MCF 10A (cell line): ENCODE measurements at regions not wholly inside any gene's neighbourhood (a gene's known extent, or its start where the extent isn't known, plus 50 kb on each side); places are given as distances from the start of the nearest gene placed in this dataset.
A peak's percentile ranks its signal among the peaks of the same experiment; 100 is the strongest.

Experiments used
- BruUV-seq: library from RNA; stranded (reverse); fragments of 400-500 nt; replicated peaks from 2 replicates; lab custom pipeline; 2021; lab: Mats Ljungman, UMichigan
- CTCF ChIA-PET: fragments of 300-600 bp; sonication (Branson Sonifier 250); formaldehyde crosslinking; extraction: SDS; loops from one replicate; lab custom pipeline; 2021; ENCODE audit warnings: antibody characterized with exemption, inconsistent platforms; lab: Yijun Ruan, JAX
- POLR2A ChIA-PET: fragments of 300-600, 350-650 bp; sonication (Branson Sonifier 250); formaldehyde crosslinking; extraction: SDS; loops from one replicate; lab custom pipeline; 2020; ENCODE audit warnings: antibody characterized with exemption, inconsistent platforms; lab: Yijun Ruan, JAX
- DNase-seq: peaks from one replicate; pipeline ENCODE4 v3.0.0-alpha.2; 2018; ENCODE audit not compliant: unreplicated experiment
- H3K27ac Mint-ChIP-seq: one replicate; pipeline ENCODE4 v1.8.0; 2022; ENCODE audit warnings: mild to moderate bottlenecking, low read depth, mixed read lengths; ENCODE audit not compliant: unreplicated experiment
- H3K27me3 Mint-ChIP-seq: one replicate; pipeline ENCODE4 v1.8.0; 2022; ENCODE audit warnings: mixed read lengths; ENCODE audit not compliant: insufficient read depth, unreplicated experiment
- H3K36me3 Mint-ChIP-seq: one replicate; pipeline ENCODE4 v1.8.0; 2022; ENCODE audit warnings: mild to moderate bottlenecking, moderate library complexity, mixed read lengths; ENCODE audit not compliant: insufficient read depth, unreplicated experiment
- H3K4me1 Mint-ChIP-seq: one replicate; pipeline ENCODE4 v1.8.0; 2022; ENCODE audit warnings: mixed read lengths; ENCODE audit not compliant: insufficient read depth, unreplicated experiment
- H3K4me3 Mint-ChIP-seq: one replicate; pipeline ENCODE4 v1.8.0; 2022; ENCODE audit warnings: mild to moderate bottlenecking, moderate library complexity, mixed read lengths; ENCODE audit not compliant: unreplicated experiment
- H3K9me3 Mint-ChIP-seq: one replicate; pipeline ENCODE4 v1.8.0; 2022; ENCODE audit warnings: mixed read lengths; ENCODE audit not compliant: unreplicated experiment
- CTCF ChIP-seq: fragments of 200-600 bp; IDR thresholded peaks from one replicate; pipeline ENCODE4 v1.8.0; 2022; ENCODE audit warnings: antibody characterized with exemption, mild to moderate bottlenecking; ENCODE audit not compliant: unreplicated experiment
- intact Hi-C: fragments of 100-400 bp; cut with micrococcal nuclease; formaldehyde crosslinking; loops from 2 replicates; pipeline ENCODE4 v1.14.1; 2022

- Mint-ChIP-seq H3K36me3 (no peaks in the 10 kb centered on the region), H3K27ac (no peak overlapping the region), H3K27me3 (peaks cover 2% of the 10 kb centered on the region), H3K4me3 (no peak overlapping the region), H3K9me3 (no peaks in the 10 kb centered on the region), H3K4me1 (no peaks in the 10 kb centered on the region)
- ChIA-PET POLR2A (no interaction called here), CTCF (interaction anchor here (0.9 kb wide), 1 partner anchor 19 kb away, joined by 3 read pairs; no protein-coding TSS in a partner anchor)
- DNase-seq: no peak
- TF ChIP-seq CTCF: no peak
- intact Hi-C loops: no loop called here
- no TSS peak for BruUV-seq
Observed at GRCh38 chr2:18153741-18154140, 275.3 kb downstream of the KCNS3 start.

DNA sequence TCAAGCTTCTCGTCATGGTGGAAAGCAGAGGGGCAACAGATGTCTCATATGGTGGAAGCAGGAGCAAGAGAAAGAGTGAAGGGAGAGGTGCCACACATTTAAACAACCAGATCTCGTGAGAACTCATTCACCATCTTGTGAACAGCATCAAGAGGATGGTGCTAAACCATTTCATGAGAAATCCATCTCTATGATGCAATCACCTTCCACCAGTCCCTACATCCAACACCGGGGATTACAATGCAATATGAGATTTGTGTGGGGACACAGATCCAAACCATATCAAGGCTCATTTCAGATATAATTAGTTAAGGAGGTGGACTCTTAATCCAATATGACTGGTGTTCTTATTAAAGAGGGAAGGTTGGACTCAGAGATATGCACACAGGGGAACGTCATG lies 272.8 kb downstream of the KCNS3 start:
- intact Hi-C loops: no loop called here
- Mint-ChIP-seq H3K27ac (no peak overlapping the region), H3K4me1 (no peaks in the 10 kb centered on the region), H3K27me3 (peaks cover 8% of the 10 kb centered on the region), H3K36me3 (no peaks in the 10 kb centered on the region), H3K4me3 (no peak overlapping the region), H3K9me3 (no peaks in the 10 kb centered on the region)
- no peak for TF ChIP-seq CTCF
- BruUV-seq: no TSS peak
- no peak for DNase-seq
- POLR2A ChIA-PET: no interaction called here
- CTCF ChIA-PET: interaction anchor here (0.5 to 5.2 kb wide), 11 partner anchors 15 to 330 kb away, joined by 3 to 69 read pairs (median 3); no protein-coding TSS in a partner anchor

DNA sequence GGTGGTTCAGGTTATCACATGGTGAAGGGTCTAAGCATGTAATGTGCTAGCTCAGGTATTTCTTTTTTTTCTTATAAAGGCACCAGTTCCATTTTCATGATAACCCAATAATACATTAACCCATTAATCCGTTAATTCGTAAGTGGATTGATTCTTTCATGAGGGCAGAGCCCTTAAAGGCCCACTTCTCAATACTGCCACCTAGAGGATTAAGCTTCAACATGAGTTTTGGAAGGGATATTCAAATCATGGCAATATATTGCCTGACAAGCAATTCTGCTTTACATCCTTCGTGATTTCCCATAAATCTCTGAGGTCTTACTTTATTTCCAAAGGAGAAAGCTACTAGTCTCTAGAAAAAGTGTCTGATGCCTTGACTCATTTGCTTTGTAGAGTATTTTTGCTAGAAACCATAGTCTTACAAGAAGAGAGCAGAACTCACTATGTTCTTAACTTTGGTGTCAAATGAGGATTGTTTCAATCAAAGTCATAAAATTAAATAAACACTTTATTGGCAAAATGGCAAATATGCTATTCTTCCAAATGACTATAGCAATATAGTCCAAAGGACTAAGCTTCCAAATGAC lies 271.3 kb downstream of the KCNS3 start:
- Mint-ChIP-seq H3K4me1 (no peaks in the 10 kb centered on the region), H3K36me3 (no peaks in the 10 kb centered on the region), H3K27me3 (peaks cover 8% of the 10 kb centered on the region), H3K9me3 (no peaks in the 10 kb centered on the region), H3K27ac (no peak overlapping the region), H3K4me3 (no peak overlapping the region)
- intact Hi-C loops: loop anchor here (1.0 kb wide), 2 partner anchors 229 to 298 kb away; no protein-coding TSS in a partner anchor
- peak; percentile 57 for TF ChIP-seq CTCF
- ChIA-PET POLR2A (interaction anchor here (0.6 to 0.8 kb wide), 4 partner anchors 28 to 389 kb away, joined by 3 to 6 read pairs (median 3); no protein-coding TSS in a partner anchor), CTCF (interaction anchor here (0.6 to 5.2 kb wide), 52 partner anchors 8 to 382 kb away, joined by 3 to 69 read pairs (median 4); partner anchors contain the start of gene KCNS3)
- no TSS peak for BruUV-seq
- peak; percentile 57 for DNase-seq

- TF ChIP-seq CTCF: no peak
- CTCF ChIA-PET: interaction anchor here (0.6 to 3.9 kb wide), 3 partner anchors 10 to 101 kb away, joined by 3 to 22 read pairs (median 4); no protein-coding TSS in a partner anchor
- Mint-ChIP-seq H3K4me3 (no peak overlapping the region), H3K4me1 (no peaks in the 10 kb centered on the region), H3K27ac (no peak overlapping the region), H3K36me3 (no peaks in the 10 kb centered on the region), H3K27me3 (no peaks in the 10 kb centered on the region), H3K9me3 (no peaks in the 10 kb centered on the region)
- DNase-seq: no peak
- no TSS peak for BruUV-seq
- POLR2A ChIA-PET: no interaction called here
- intact Hi-C loops: no loop called here
Observed at GRCh38 chr2:18136881-18137475, 258.5 kb downstream of the KCNS3 start.
